MM.1S (cell line): ENCODE measurements at regions not wholly inside any gene's neighbourhood (a gene's known extent, or its start where the extent isn't known, plus 50 kb on each side); places are given as distances from the start of the nearest gene placed in this dataset.

Source experiments
- CTCF ChIP-seq: fragments of 300-600 bp; sonication (generic); IDR thresholded peaks from 2 replicates; pipeline ENCODE4 v1.5.1; 2016; ENCODE audit warnings: antibody characterized with exemption, low read length, mixed read lengths
- EZH2 ChIP-seq: fragments of 300-600 bp; sonication (generic); optimal IDR thresholded peaks from 2 replicates; pipeline ENCODE3; 2017; ENCODE audit warnings: low read depth, mild to moderate bottlenecking, antibody characterized with exemption, low read length, mixed read lengths

GRCh38 chr11:33488971-33489370 is 211.7 kb downstream of the C11orf91 start:
- TF ChIP-seq CTCF (no peak), EZH2 (no peak)
